CD14-positive monocyte (primary cell): ENCODE measurements at regions not wholly inside any gene's neighbourhood (a gene's known extent, or its start where the extent isn't known, plus 50 kb on each side); places are given as distances from the start of the nearest gene placed in this dataset.

Experiments
- DNase-seq, 3 donors: peaks; one replicate each; pipeline ENCODE4 v3.0.0-alpha.2; 2011 to 2022
- H2AFZ ChIP-seq: 2 replicates; pipeline ENCODE4 v1.6.0; 2012; ENCODE audit warnings: mild to moderate bottlenecking, low read depth, low read length, inconsistent platforms; ENCODE audit not compliant: insufficient read depth, poor library complexity, severe bottlenecking
- H3K27ac ChIP-seq, 2 donors: 1 replicate in 1 of 2; 2 replicates in 1 of 2; pipeline ENCODE4 v1.5.1; 2012 to 2013; ENCODE audit warnings: low read length in 2 of 2, control low read depth in 1 of 2, inconsistent platforms in 1 of 2, low read depth in 1 of 2, mild to moderate bottlenecking in 1 of 2
- H3K27me3 ChIP-seq, 2 donors: one replicate each; pipeline versions ENCODE4 v1.6.0 to v1.6.1; 2011 to 2013; ENCODE audit warnings: low read length in 2 of 2; ENCODE audit not compliant: control insufficient read depth in 2 of 2, insufficient read depth in 2 of 2
- H3K36me3 ChIP-seq, 2 donors: replicated peaks in 1 of 2; 1 replicate in 1 of 2; 2 replicates in 1 of 2; pipeline versions ENCODE4 v1.5.1 to v1.6.1; 2012 to 2013; ENCODE audit warnings: low read length in 2 of 2, control low read depth in 1 of 2, inconsistent platforms in 1 of 2, mild to moderate bottlenecking in 1 of 2; ENCODE audit not compliant: insufficient read depth in 2 of 2, control insufficient read depth in 1 of 2
- H3K4me1 ChIP-seq, 2 donors: 1 replicate in 1 of 2; 2 replicates in 1 of 2; pipeline versions ENCODE4 v1.5.1 to v1.6.1; 2012 to 2013; ENCODE audit warnings: low read length in 2 of 2, control low read depth in 1 of 2, inconsistent platforms in 1 of 2, mild to moderate bottlenecking in 1 of 2, moderate library complexity in 1 of 2; ENCODE audit not compliant: insufficient read depth in 2 of 2, control insufficient read depth in 1 of 2
- H3K4me2 ChIP-seq: replicated peaks from 2 replicates; pipeline ENCODE3; 2012; ENCODE audit warnings: low read length, moderate library complexity, mild to moderate bottlenecking; ENCODE audit not compliant: poor library complexity, severe bottlenecking; ENCODE audit errors: extremely low read depth
- H3K4me3 ChIP-seq, 3 experiments: fragments of 200-600 bp in 1 of 3; sonication (generic) in 1 of 3; replicated peaks in 1 of 3; 1 replicate in 2 of 3; 2 replicates in 1 of 3; pipeline ENCODE4 v1.5.1; 2011 to 2013; ENCODE audit warnings: low read length in 3 of 3, mild to moderate bottlenecking in 3 of 3, control low read depth in 2 of 3, low read depth in 2 of 3, inconsistent platforms in 1 of 3, moderate library complexity in 1 of 3
- H3K79me2 ChIP-seq: 2 replicates; pipeline ENCODE4 v1.6.0; 2012; ENCODE audit warnings: mild to moderate bottlenecking, control low read depth, inconsistent platforms, low read length, moderate library complexity; ENCODE audit not compliant: insufficient read depth
- H3K9ac ChIP-seq: 2 replicates; pipeline ENCODE4 v1.6.0; 2017; ENCODE audit warnings: low read length, mild to moderate bottlenecking; ENCODE audit not compliant: insufficient read depth, poor library complexity, severe bottlenecking
- H3K9me3 ChIP-seq, 2 donors: replicated peaks in 1 of 2; 1 replicate in 1 of 2; 2 replicates in 1 of 2; pipeline versions ENCODE4 v1.5.1 to v1.6.1; 2012 to 2013; ENCODE audit warnings: low read length in 2 of 2, control low read depth in 1 of 2; ENCODE audit not compliant: control insufficient read depth in 1 of 2, insufficient read depth in 1 of 2
- H4K20me1 ChIP-seq: 2 replicates; pipeline ENCODE4 v1.6.0; 2012; ENCODE audit warnings: mild to moderate bottlenecking, low read length, control low read depth, moderate library complexity; ENCODE audit not compliant: insufficient read depth
- H3K27ac Mint-ChIP-seq, 7 donors: one replicate each; pipeline ENCODE4 v1.8.0; 2020; ENCODE audit warnings: mild to moderate bottlenecking in 7 of 7, mixed read lengths in 7 of 7, moderate library complexity in 6 of 7, inconsistent platforms in 2 of 7
- H3K27me3 Mint-ChIP-seq, 3 donors: one replicate each; pipeline ENCODE4 v1.8.0; 2021 to 2022; ENCODE audit warnings: low read depth in 3 of 3, mild to moderate bottlenecking in 3 of 3, mixed read lengths in 3 of 3, moderate library complexity in 3 of 3, inconsistent platforms in 1 of 3
- H3K36me3 Mint-ChIP-seq, 2 donors: one replicate each; pipeline ENCODE4 v1.8.0; 2020; ENCODE audit warnings: mixed read lengths in 2 of 2, inconsistent platforms in 1 of 2, mild to moderate bottlenecking in 1 of 2
- H3K4me1 Mint-ChIP-seq: one replicate; pipeline ENCODE4 v1.8.0; 2020; ENCODE audit warnings: mild to moderate bottlenecking, mixed read lengths
- H3K4me3 Mint-ChIP-seq, 2 donors: one replicate each; pipeline ENCODE4 v1.8.0; 2020; ENCODE audit warnings: mild to moderate bottlenecking in 2 of 2, mixed read lengths in 2 of 2, moderate library complexity in 1 of 2
- H3K9me3 Mint-ChIP-seq, 7 donors: one replicate each; pipeline ENCODE4 v1.8.0; 2020 to 2022; ENCODE audit warnings: mixed read lengths in 7 of 7, mild to moderate bottlenecking in 6 of 7, moderate library complexity in 6 of 7, inconsistent platforms in 2 of 7
- CTCF ChIP-seq: fragments of 200-600 bp; IDR thresholded peaks from one replicate; pipeline ENCODE4 v1.8.0; 2022; ENCODE audit warnings: antibody characterized with exemption, mild to moderate bottlenecking
- WGBS: methylation state at CpG from one replicate; pipeline ENCODE4 v1.1.5; 2013; ENCODE audit warnings: missing lambda C conversion rate; ENCODE audit not compliant: insufficient coverage; 5-methylcytosine and 5-hydroxymethylcytosine counted together
- intact Hi-C, 2 donors: fragments of 100-400 bp; cut with micrococcal nuclease; formaldehyde crosslinking; loops; one replicate each; pipeline versions ENCODE4 v1.15.0 to v1.15.1; 2023

GRCh38 chr7:25911738-25912607 is 240.0 kb upstream of the NFE2L3 start:
- Histone ChIP-seq H3K4me2 (no peak overlapping the region), H3K4me3 (no peak overlapping the region), H3K27me3 (peaks cover 19 to 29% of the 10 kb centered on the region in 2 donors), H3K4me1 (no peaks in the 10 kb centered on the region), H4K20me1 (no peaks in the 10 kb centered on the region), H3K79me2 (no peaks in the 10 kb centered on the region), H3K9me3 (no peaks in the 10 kb centered on the region), H3K36me3 (no peaks in the 10 kb centered on the region), H2AFZ (no peak overlapping the region), H3K27ac (no peak overlapping the region), H3K9ac (no peak overlapping the region)
- DNase-seq = no peak
- Mint-ChIP-seq H3K27ac (no peak overlapping the region), H3K4me1 (no peaks in the 10 kb centered on the region), H3K36me3 (no peaks in the 10 kb centered on the region), H3K9me3 (peaks cover 0 to 2% (median 0%) of the 10 kb centered on the region in 7 donors), H3K4me3 (no peak overlapping the region), H3K27me3 (peaks cover 0 to 41% (median 31%) of the 10 kb centered on the region in 3 donors)
- intact Hi-C loops = no loop called here
- TF ChIP-seq CTCF = no peak
- whole genome bisulfite sequencing = 75% methylated on average over 2 of the region's 7 CpGs

- Histone ChIP-seq H3K27me3 (peaks cover 14 to 22% of the 10 kb centered on the region in 2 donors), H3K36me3 (no peaks in the 10 kb centered on the region), H2AFZ (no peak overlapping the region), H3K4me1 (no peaks in the 10 kb centered on the region), H3K9ac (no peak overlapping the region), H3K9me3 (peaks cover 0 to 4% of the 10 kb centered on the region in 2 donors), H3K4me2 (no peak overlapping the region), H3K79me2 (no peaks in the 10 kb centered on the region), H3K4me3 (no peak overlapping the region), H4K20me1 (no peaks in the 10 kb centered on the region), H3K27ac (no peak overlapping the region)
- no peaks in the 10 kb centered on the region for H3K36me3 Mint-ChIP-seq
- intact Hi-C loops = no loop called here
- peaks cover 0 to 43% (median 27%) of the 10 kb centered on the region in 3 donors for H3K27me3 Mint-ChIP-seq
- no peak for DNase-seq
- H3K27ac Mint-ChIP-seq = no peak overlapping the region
- H3K9me3 Mint-ChIP-seq = peaks cover 3 to 17% (median 4%) of the 10 kb centered on the region in 7 donors
- 89% methylated on average over 2 of the region's 6 CpGs for WGBS
- no peak for TF ChIP-seq CTCF
- no peak overlapping the region for H3K4me3 Mint-ChIP-seq
- no peaks in the 10 kb centered on the region for H3K4me1 Mint-ChIP-seq
Observed at GRCh38 chr7:25913598-25914224, 238.3 kb upstream of the NFE2L3 start.
